Smooth muscle cell (in vitro differentiated cells): ENCODE measurements at regions not wholly inside any gene's neighbourhood (a gene's known extent, or its start where the extent isn't known, plus 50 kb on each side); places are given as distances from the start of the nearest gene placed in this dataset.

Source experiments
- DNase-seq: peaks from one replicate; lab custom pipeline; 2025; ENCODE audit not compliant: unreplicated experiment; lab: John Stamatoyannopoulos, UW
- H2AFZ ChIP-seq: fragments of 200-600 bp; sonication (generic); 2 replicates; pipeline ENCODE4 v1.6.0; 2016; ENCODE audit warnings: antibody characterized with exemption, low read depth, mild to moderate bottlenecking
- H3F3A ChIP-seq: fragments of 200-600 bp; sonication (generic); 2 replicates; pipeline ENCODE4 v1.6.0; 2017; ENCODE audit warnings: antibody characterized with exemption, low read depth
- H3K27ac ChIP-seq: fragments of 200-600 bp; sonication (generic); 2 replicates; pipeline ENCODE4 v1.5.1; 2016; ENCODE audit warnings: low read depth, mild to moderate bottlenecking
- H3K27me3 ChIP-seq: fragments of 200-600 bp; sonication (generic); 2 replicates; pipeline ENCODE4 v1.6.1; 2016; ENCODE audit warnings: low read depth, mild to moderate bottlenecking
- H3K36me3 ChIP-seq: fragments of 200-600 bp; sonication (generic); 2 replicates; pipeline ENCODE4 v1.5.1; 2016; ENCODE audit warnings: low read depth
- H3K4me1 ChIP-seq: fragments of 200-600 bp; sonication (generic); 2 replicates; pipeline ENCODE4 v1.5.1; 2016; ENCODE audit warnings: low read depth
- H3K4me2 ChIP-seq: fragments of 200-600 bp; sonication (generic); 2 replicates; pipeline ENCODE4 v1.6.0; 2016; ENCODE audit warnings: mild to moderate bottlenecking
- H3K4me3 ChIP-seq: fragments of 200-600 bp; sonication (generic); 2 replicates; pipeline ENCODE4 v1.5.1; 2016; ENCODE audit warnings: mild to moderate bottlenecking
- H3K79me2 ChIP-seq: fragments of 200-600 bp; sonication (generic); 2 replicates; pipeline ENCODE4 v1.6.0; 2016; ENCODE audit warnings: low read depth, mild to moderate bottlenecking
- H3K9ac ChIP-seq: fragments of 200-600 bp; sonication (generic); 2 replicates; pipeline ENCODE4 v1.6.0; 2016; ENCODE audit warnings: low read depth
- H3K9me3 ChIP-seq: fragments of 200-600 bp; sonication (generic); replicated peaks from 2 replicates; pipeline ENCODE4 v1.5.1; 2016; ENCODE audit warnings: low read depth
- H4K20me1 ChIP-seq: fragments of 200-600 bp; sonication (generic); 2 replicates; pipeline ENCODE4 v1.6.0; 2016; ENCODE audit warnings: low read depth
- WGBS: methylation state at CpG from one replicate; pipeline ENCODE4 v1.1.7; 2016; ENCODE audit warnings: low lambda C conversion rate; 5-methylcytosine and 5-hydroxymethylcytosine counted together
- TF ChIP-seq, protein P1 (sequence below): fragments of 200-600 bp; sonication (generic); IDR thresholded peaks from 2 replicates; pipeline ENCODE4 v1.5.1; 2017; ENCODE audit warnings: borderline replicate concordance, mild to moderate bottlenecking, antibody characterized with exemption; ENCODE audit not compliant: insufficient read depth, poor library complexity, severe bottlenecking

- DNase-seq, result no peak
- TF ChIP-seq, protein P1, sequence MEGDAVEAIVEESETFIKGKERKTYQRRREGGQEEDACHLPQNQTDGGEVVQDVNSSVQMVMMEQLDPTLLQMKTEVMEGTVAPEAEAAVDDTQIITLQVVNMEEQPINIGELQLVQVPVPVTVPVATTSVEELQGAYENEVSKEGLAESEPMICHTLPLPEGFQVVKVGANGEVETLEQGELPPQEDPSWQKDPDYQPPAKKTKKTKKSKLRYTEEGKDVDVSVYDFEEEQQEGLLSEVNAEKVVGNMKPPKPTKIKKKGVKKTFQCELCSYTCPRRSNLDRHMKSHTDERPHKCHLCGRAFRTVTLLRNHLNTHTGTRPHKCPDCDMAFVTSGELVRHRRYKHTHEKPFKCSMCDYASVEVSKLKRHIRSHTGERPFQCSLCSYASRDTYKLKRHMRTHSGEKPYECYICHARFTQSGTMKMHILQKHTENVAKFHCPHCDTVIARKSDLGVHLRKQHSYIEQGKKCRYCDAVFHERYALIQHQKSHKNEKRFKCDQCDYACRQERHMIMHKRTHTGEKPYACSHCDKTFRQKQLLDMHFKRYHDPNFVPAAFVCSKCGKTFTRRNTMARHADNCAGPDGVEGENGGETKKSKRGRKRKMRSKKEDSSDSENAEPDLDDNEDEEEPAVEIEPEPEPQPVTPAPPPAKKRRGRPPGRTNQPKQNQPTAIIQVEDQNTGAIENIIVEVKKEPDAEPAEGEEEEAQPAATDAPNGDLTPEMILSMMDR, result no peak
- Histone ChIP-seq H3K9me3 (no peaks in the 10 kb centered on the region), H3K36me3 (no peaks in the 10 kb centered on the region), H3K4me3 (no peak overlapping the region), H3K4me2 (no peak overlapping the region), H3K9ac (no peak overlapping the region), H2AFZ (no peak overlapping the region), H4K20me1 (no peaks in the 10 kb centered on the region), H3F3A (no peaks in the 10 kb centered on the region), H3K27ac (no peak overlapping the region), H3K27me3 (no peaks in the 10 kb centered on the region), H3K79me2 (no peaks in the 10 kb centered on the region), H3K4me1 (peaks cover 14% of the 10 kb centered on the region)
- WGBS, result 96% methylated on average over 11 of the region's 11 CpGs
Measured at GRCh38 chr18:78830826-78831225, 148.8 kb upstream of the SALL3 start.

- TF ChIP-seq, protein P1, result no peak
- Histone ChIP-seq H3K27me3 (no peaks in the 10 kb centered on the region), H3K4me3 (no peak overlapping the region), H4K20me1 (no peaks in the 10 kb centered on the region), H3K4me1 (peaks cover 14% of the 10 kb centered on the region), H3K79me2 (no peaks in the 10 kb centered on the region), H3K4me2 (no peak overlapping the region), H3K36me3 (no peaks in the 10 kb centered on the region), H3K9me3 (no peaks in the 10 kb centered on the region), H3F3A (no peaks in the 10 kb centered on the region), H3K27ac (no peak overlapping the region), H3K9ac (no peak overlapping the region), H2AFZ (no peak overlapping the region)
- 55% methylated on average over 3 of the region's 3 CpGs for WGBS
- DNase-seq, result no peak
Measured at GRCh38 chr18:78831603-78832002, 148.0 kb upstream of the SALL3 start.

- Histone ChIP-seq H3K27me3 (no peaks in the 10 kb centered on the region), H2AFZ (no peak overlapping the region), H3K79me2 (no peaks in the 10 kb centered on the region), H3K4me2 (no peak overlapping the region), H3K4me1 (no peaks in the 10 kb centered on the region), H3K27ac (no peak overlapping the region), H3F3A (no peaks in the 10 kb centered on the region), H3K9ac (no peak overlapping the region), H3K9me3 (no peaks in the 10 kb centered on the region), H3K36me3 (no peaks in the 10 kb centered on the region), H4K20me1 (no peaks in the 10 kb centered on the region), H3K4me3 (no peak overlapping the region)
- TF ChIP-seq, protein P1, result no peak
- 92% methylated on average over 11 of the region's 11 CpGs for WGBS
- no peak for DNase-seq
Measured at GRCh38 chr18:78833833-78834232, 145.8 kb upstream of the SALL3 start.

DNA sequence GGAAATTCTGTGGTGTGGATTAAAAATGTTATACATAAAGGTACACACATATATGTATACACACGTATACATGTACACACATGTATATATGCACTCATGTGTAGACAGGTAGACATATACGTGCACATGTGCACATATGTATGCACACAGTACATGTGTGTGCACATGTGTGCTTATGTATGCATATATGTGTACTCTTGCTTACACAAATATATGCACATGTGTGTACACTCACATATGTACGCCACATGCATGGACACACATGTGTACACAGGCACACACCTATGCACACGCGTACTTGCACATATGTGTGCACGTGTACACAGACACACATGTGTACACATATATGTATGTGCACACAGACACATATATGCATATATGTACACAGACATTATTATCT is 142.8 kb upstream of the SALL3 start:
- no peak overlapping the region for H3K9ac ChIP-seq
- no peak for DNase-seq
- no peaks in the 10 kb centered on the region for H3K79me2 ChIP-seq
- WGBS, result 79% methylated on average over 6 of the region's 6 CpGs
- no peak overlapping the region for H3K4me3 ChIP-seq
- no peaks in the 10 kb centered on the region for H3F3A ChIP-seq
- no peaks in the 10 kb centered on the region for H3K36me3 ChIP-seq
- H3K27me3 ChIP-seq, result no peaks in the 10 kb centered on the region
- no peaks in the 10 kb centered on the region for H3K9me3 ChIP-seq
- H3K4me1 ChIP-seq, result no peaks in the 10 kb centered on the region
- TF ChIP-seq, protein P1, result no peak
- H4K20me1 ChIP-seq, result no peaks in the 10 kb centered on the region
- no peak overlapping the region for H3K27ac ChIP-seq
- no peak overlapping the region for H3K4me2 ChIP-seq
- H2AFZ ChIP-seq, result no peak overlapping the region
